Gastrocnemius medialis (tissue), 4 donors: ENCODE measurements at regions not wholly inside any gene's neighbourhood (a gene's known extent, or its start where the extent isn't known, plus 50 kb on each side); places are given as distances from the start of the nearest gene placed in this dataset.
A peak's percentile ranks its signal among the peaks of the same experiment; 100 is the strongest.

Source experiments
- ATAC-seq, 2 donors: fragments of 150-250 bp; one replicate each; pipeline ENCODE4 v1.9.1; 2016
- DNase-seq, 2 donors: peaks; one replicate each; pipeline ENCODE4 v3.0.0-alpha.2; 2019
- H3K27ac ChIP-seq, 4 donors: fragments of 200-600 bp; sonication (generic); 1 replicate in 1 of 4; 2 replicates in 3 of 4; pipeline ENCODE4 v1.5.1; 2016 to 2018; ENCODE audit warnings: mild to moderate bottlenecking in 2 of 4, moderate library complexity in 1 of 4
- H3K27me3 ChIP-seq, 3 donors: fragments of 200-600 bp; sonication (generic) in 2 of 3; 1 replicate in 1 of 3; 2 replicates in 2 of 3; pipeline versions ENCODE4 v1.5.1 to v1.6.0; 2016 to 2019; ENCODE audit warnings: mild to moderate bottlenecking in 1 of 3, moderate library complexity in 1 of 3
- H3K36me3 ChIP-seq, 2 donors: fragments of 200-600 bp; sonication (generic) in 1 of 2; one replicate each; pipeline ENCODE4 v1.5.1; 2017 to 2018
- H3K4me1 ChIP-seq, 2 donors: fragments of 200-600 bp; sonication (generic) in 1 of 2; one replicate each; pipeline ENCODE4 v1.5.1; 2016 to 2017; ENCODE audit warnings: mild to moderate bottlenecking in 2 of 2
- H3K4me3 ChIP-seq, 4 donors: fragments of 200-600 bp; sonication (generic) in 3 of 4; 1 replicate in 1 of 4; 2 replicates in 3 of 4; pipeline ENCODE4 v1.5.1; 2016 to 2019; ENCODE audit warnings: mild to moderate bottlenecking in 2 of 4
- H3K9me3 ChIP-seq, 3 donors: fragments of 200-600 bp; sonication (generic) in 2 of 3; 1 replicate in 1 of 3; 2 replicates in 2 of 3; pipeline ENCODE4 v1.5.1; 2016 to 2019
- CTCF ChIP-seq, 5 experiments: fragments of 450-650 bp in 3 of 5; fragments of 200-600 bp in 2 of 5; sonication (generic) in 2 of 5; IDR thresholded peaks in 4 of 5; conservative IDR thresholded peaks in 1 of 5; 1 replicate in 4 of 5; 2 replicates in 1 of 5; pipeline ENCODE4 v1.5.1; 2016 to 2019; ENCODE audit warnings: antibody characterized with exemption in 5 of 5, mild to moderate bottlenecking in 3 of 5, moderate library complexity in 3 of 5
- POLR2A ChIP-seq, 2 donors: fragments of 450-650 bp; IDR thresholded peaks; one replicate each; pipeline ENCODE4 v1.6.1; 2017; ENCODE audit warnings: antibody characterized with exemption in 2 of 2, mild to moderate bottlenecking in 2 of 2, moderate library complexity in 2 of 2
- in situ Hi-C, 4 donors: fragments of 200-750 bp; cut with MboI; loops; one replicate each; pipeline versions ENCODE4 v1.15.0 to v1.8.0; 2017; ENCODE audit warnings: low sequenced_read_pairs in 4 of 4
- intact Hi-C: fragments of 100-400 bp; cut with DNase I; formaldehyde crosslinking; loops from one replicate; pipeline ENCODE4 v1.15.1; 2023; ENCODE audit warnings: low total_unique reads

- Histone ChIP-seq H3K27ac (no peak overlapping the region), H3K36me3 (peaks cover 0 to 15% of the 10 kb centered on the region in 2 donors), H3K4me3 (no peak overlapping the region), H3K27me3 (no peaks in the 10 kb centered on the region), H3K4me1 (peaks cover 18 to 28% of the 10 kb centered on the region in 2 donors), H3K9me3 (no peaks in the 10 kb centered on the region)
- in situ Hi-C loops (loop anchor here (5.0 to 25.0 kb wide), 7 partner anchors 196 to 378 kb away; partner anchors contain the start of gene UTRN (in 1 of the 4)), intact Hi-C loops (no loop called here)
- TF ChIP-seq POLR2A (IDR thresholded peaks at IDR 0.05), result no peak
- no peak for TF ChIP-seq CTCF (IDR thresholded peaks at IDR 0.05 in 4 of 5, conservative IDR thresholded peaks at IDR 0.05 in 1 of 5)
- ATAC-seq, result no peak
- no peak for DNase-seq
Observed at GRCh38 chr6:144480473-144480872, 195.3 kb downstream of the UTRN start.

- no peak for DNase-seq
- Histone ChIP-seq H3K27ac (no peak overlapping the region), H3K4me1 (peaks cover 25 to 35% of the 10 kb centered on the region in 2 donors), H3K4me3 (no peak overlapping the region), H3K27me3 (no peaks in the 10 kb centered on the region), H3K36me3 (peaks cover 0 to 6% of the 10 kb centered on the region in 2 donors), H3K9me3 (no peaks in the 10 kb centered on the region)
- no peak for ATAC-seq
- intact Hi-C loops, result no loop called here
- in situ Hi-C loops, result loop anchor here (5.0 to 25.0 kb wide), 7 partner anchors 197 to 379 kb away; partner anchors contain the start of gene UTRN (in 1 of the 4)
- no peak for TF ChIP-seq CTCF (IDR thresholded peaks at IDR 0.05 in 4 of 5, conservative IDR thresholded peaks at IDR 0.05 in 1 of 5)
- no peak for TF ChIP-seq POLR2A (IDR thresholded peaks at IDR 0.05)
Observed at GRCh38 chr6:144481527-144481926, 196.4 kb downstream of the UTRN start.

- TF ChIP-seq POLR2A (IDR thresholded peaks at IDR 0.05) (no peak), CTCF (IDR thresholded peaks at IDR 0.05 in 4 of 5, conservative IDR thresholded peaks at IDR 0.05 in 1 of 5) (peak; percentile 34 to 72 (median 45))
- ATAC-seq (peak; percentile 37 to 44), DNase-seq (peak; percentile 43 to 68)
- Histone ChIP-seq H3K4me1 (peaks cover 25 to 35% of the 10 kb centered on the region in 2 donors), H3K27me3 (no peaks in the 10 kb centered on the region), H3K27ac (no peak overlapping the region), H3K9me3 (no peaks in the 10 kb centered on the region), H3K36me3 (peaks cover 0 to 4% of the 10 kb centered on the region in 2 donors), H3K4me3 (no peak overlapping the region)
- in situ Hi-C loops, result loop anchor here (5.0 to 25.0 kb wide), 7 partner anchors 197 to 380 kb away; partner anchors contain the start of gene UTRN (in 1 of the 4)
- intact Hi-C loops, result loop anchor here (2.0 kb wide), 2 partner anchors 265 to 377 kb away; no protein-coding TSS in a partner anchor
Observed at GRCh38 chr6:144482142-144482541, 197.0 kb downstream of the UTRN start.

- peaks cover 7 to 8% of the 10 kb centered on the region in 2 donors for H3K4me1 ChIP-seq
- no peaks in the 10 kb centered on the region for H3K9me3 ChIP-seq
- intact Hi-C loops (no loop called here), in situ Hi-C loops (loop anchor here in 3 of 4 donors (10.0 to 25.0 kb wide), 4 partner anchors 201 to 381 kb away; partner anchors contain the start of gene UTRN (in 1 of the 3))
- H3K4me3 ChIP-seq, result no peak overlapping the region
- TF ChIP-seq POLR2A (IDR thresholded peaks at IDR 0.05), result no peak
- no peak for TF ChIP-seq CTCF (IDR thresholded peaks at IDR 0.05 in 4 of 5, conservative IDR thresholded peaks at IDR 0.05 in 1 of 5)
- DNase-seq (no peak), ATAC-seq (no peak)
- H3K27ac ChIP-seq, result peak overlapping the region in 1 of 4 donors; percentile 17
- no peaks in the 10 kb centered on the region for H3K27me3 ChIP-seq
- peaks cover 0 to 38% of the 10 kb centered on the region in 2 donors for H3K36me3 ChIP-seq
Observed at GRCh38 chr6:144485531-144485930, 200.4 kb downstream of the UTRN start.
